NCI-H526 (cell line): ENCODE measurements at regions not wholly inside any gene's neighbourhood (a gene's known extent, or its start where the extent isn't known, plus 50 kb on each side); places are given as distances from the start of the nearest gene placed in this dataset.
A peak's percentile ranks its signal among the peaks of the same experiment; 100 is the strongest.

Source experiments
- DNase-seq, 2 experiments: peaks; one replicate each; lab custom pipeline; 2025; lab: John Stamatoyannopoulos, UW

GRCh38 chr2:146873646-146874259 is 971.1 kb upstream of the ACVR2A start:
- DNase-seq = no peak

- no peak for DNase-seq
These were observed 971.8 kb upstream of the ACVR2A start for GRCh38 chr2:146873056-146873455.

GRCh38 chr2:146870691-146871090 is 974.1 kb upstream of the ACVR2A start:
- no peak for DNase-seq

GRCh38 chr2:146869328-146869727 is 975.5 kb upstream of the ACVR2A start:
- DNase-seq = no peak

GRCh38 chr2:146868051-146868450 is 976.8 kb upstream of the ACVR2A start:
- DNase-seq = no peak

GRCh38 chr2:146867477-146867986 is 977.3 kb upstream of the ACVR2A start:
- DNase-seq = no peak

- no peak for DNase-seq
These were observed 990.9 kb upstream of the ACVR2A start for GRCh38 chr2:146853741-146854444.

- no peak for DNase-seq
These were observed 992.2 kb upstream of the ACVR2A start for GRCh38 chr2:146852661-146853060.

GRCh38 chr2:146850746-146851145 is 994.1 kb upstream of the ACVR2A start:
- no peak for DNase-seq

GRCh38 chr2:146847846-146848245 is 997.0 kb upstream of the ACVR2A start:
- DNase-seq = no peak

GRCh38 chr2:146844226-146844990 is 1000.4 kb upstream of the ACVR2A start:
- DNase-seq = no peak

GRCh38 chr2:146837857-146838256 is 1007.0 kb upstream of the ACVR2A start:
- no peak for DNase-seq

GRCh38 chr2:146826388-146826787 is 1018.4 kb upstream of the ACVR2A start:
- no peak for DNase-seq

GRCh38 chr2:146821836-146822316 is 1023.0 kb upstream of the ACVR2A start:
- no peak for DNase-seq

GRCh38 chr2:146820672-146821071 is 1024.2 kb upstream of the ACVR2A start:
- no peak for DNase-seq

GRCh38 chr2:146818122-146818521 is 1026.7 kb upstream of the ACVR2A start:
- DNase-seq = no peak

- peak; percentile 30 to 47 for DNase-seq
These were observed 1027.2 kb upstream of the ACVR2A start for GRCh38 chr2:146817613-146818012.

- DNase-seq = no peak
These were observed 1029.9 kb upstream of the ACVR2A start for GRCh38 chr2:146814971-146815370.

GRCh38 chr2:146807568-146808168 is 1037.2 kb upstream of the ACVR2A start:
- DNase-seq = no peak

- no peak for DNase-seq
These were observed 1038.3 kb upstream of the ACVR2A start for GRCh38 chr2:146806364-146807005.

- no peak for DNase-seq
These were observed 1040.5 kb upstream of the ACVR2A start for GRCh38 chr2:146804288-146804687.

GRCh38 chr2:146801886-146802285 is 1042.9 kb upstream of the ACVR2A start:
- DNase-seq = no peak
